HG03439 (cell line): ENCODE measurements at regions not wholly inside any gene's neighbourhood (a gene's known extent, or its start where the extent isn't known, plus 50 kb on each side); places are given as distances from the start of the nearest gene placed in this dataset.
"Not testable (repeated sequence)": the region's sequence is repeated elsewhere in the genome, so short reads cannot be mapped to it uniquely, and the experiment has no call there.

Experiments
- ATAC-seq: cut with Tn5 transposase; IDR thresholded peaks from one replicate; pipeline ENCODE4 v1.9.1; 2021; ENCODE audit warnings: mild to moderate bottlenecking, moderate library complexity; ENCODE audit not compliant: unreplicated experiment

- ATAC-seq, result no peak
Observed at GRCh38 chr20:53891306-53891894, 179.0 kb downstream of the BCAS1 start.

DNA sequence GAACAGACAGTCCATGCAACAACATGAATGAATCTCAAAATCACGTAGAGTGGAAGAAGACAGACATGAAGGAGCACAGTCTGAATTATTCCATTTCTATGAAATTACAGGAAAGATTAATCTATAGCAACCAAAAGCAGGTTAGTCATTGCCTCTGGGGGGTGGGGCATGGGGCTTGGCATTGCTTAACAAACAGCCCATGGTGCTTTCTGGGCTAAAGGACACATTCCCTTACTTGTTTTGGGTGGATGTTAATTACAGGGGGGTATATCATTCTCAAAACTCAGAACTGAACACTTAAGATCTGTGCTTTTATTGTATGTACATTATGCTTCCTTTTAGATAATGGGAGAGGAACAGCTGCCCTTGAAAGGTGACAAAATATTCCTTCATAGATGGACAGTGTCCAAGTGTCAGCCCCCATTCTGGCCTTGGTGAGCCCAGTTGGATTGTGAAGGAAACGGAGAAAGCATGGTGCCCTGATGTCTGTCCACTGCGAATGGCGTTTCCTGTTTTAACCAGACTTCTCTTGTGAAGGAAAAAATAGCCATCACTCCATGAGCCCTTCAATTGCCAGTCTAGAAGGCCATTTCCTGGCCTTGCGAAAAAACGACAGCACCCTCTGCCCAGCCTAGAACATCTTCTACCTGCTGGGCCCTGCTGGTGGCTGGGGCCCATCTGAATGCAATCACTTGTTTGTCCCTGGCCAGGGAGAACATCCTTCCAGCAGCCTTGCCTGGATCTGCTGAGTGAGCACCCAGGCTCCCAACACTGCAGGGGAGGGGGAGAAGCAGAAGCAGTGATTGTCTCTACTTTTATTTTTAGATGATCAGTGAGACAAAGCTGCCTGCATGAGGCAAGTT lies 179.7 kb downstream of the BCAS1 start:
- no peak for ATAC-seq

- no peak for ATAC-seq
Observed at GRCh38 chr20:53889411-53890148, 180.8 kb downstream of the BCAS1 start.

DNA sequence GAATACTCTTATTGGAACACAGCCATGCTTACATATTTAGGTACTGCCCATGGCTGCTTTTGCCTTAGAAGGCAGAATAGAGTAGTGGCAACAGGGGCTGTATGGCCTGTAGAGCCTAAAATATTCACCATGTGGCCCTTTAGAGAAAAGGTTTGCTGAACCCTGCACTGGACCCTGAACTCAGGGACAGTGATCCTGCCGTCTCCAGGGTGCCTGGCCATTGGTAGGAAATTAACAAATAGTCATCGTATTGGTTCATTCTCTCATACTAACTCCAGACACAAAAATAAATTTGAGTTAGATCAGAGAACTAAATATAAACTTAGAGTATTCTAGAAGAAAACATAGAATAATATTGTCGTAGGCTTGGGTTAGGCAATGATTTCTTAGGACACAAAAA lies 181.4 kb downstream of the BCAS1 start:
- ATAC-seq, result no peak

- ATAC-seq, result no peak
Observed at GRCh38 chr20:53888510-53888909, 181.9 kb downstream of the BCAS1 start.

GRCh38 chr20:53887973-53888372 lies 182.4 kb downstream of the BCAS1 start:
- no peak for ATAC-seq

GRCh38 chr20:53884859-53885541 lies 185.4 kb downstream of the BCAS1 start:
- ATAC-seq, result no peak

DNA sequence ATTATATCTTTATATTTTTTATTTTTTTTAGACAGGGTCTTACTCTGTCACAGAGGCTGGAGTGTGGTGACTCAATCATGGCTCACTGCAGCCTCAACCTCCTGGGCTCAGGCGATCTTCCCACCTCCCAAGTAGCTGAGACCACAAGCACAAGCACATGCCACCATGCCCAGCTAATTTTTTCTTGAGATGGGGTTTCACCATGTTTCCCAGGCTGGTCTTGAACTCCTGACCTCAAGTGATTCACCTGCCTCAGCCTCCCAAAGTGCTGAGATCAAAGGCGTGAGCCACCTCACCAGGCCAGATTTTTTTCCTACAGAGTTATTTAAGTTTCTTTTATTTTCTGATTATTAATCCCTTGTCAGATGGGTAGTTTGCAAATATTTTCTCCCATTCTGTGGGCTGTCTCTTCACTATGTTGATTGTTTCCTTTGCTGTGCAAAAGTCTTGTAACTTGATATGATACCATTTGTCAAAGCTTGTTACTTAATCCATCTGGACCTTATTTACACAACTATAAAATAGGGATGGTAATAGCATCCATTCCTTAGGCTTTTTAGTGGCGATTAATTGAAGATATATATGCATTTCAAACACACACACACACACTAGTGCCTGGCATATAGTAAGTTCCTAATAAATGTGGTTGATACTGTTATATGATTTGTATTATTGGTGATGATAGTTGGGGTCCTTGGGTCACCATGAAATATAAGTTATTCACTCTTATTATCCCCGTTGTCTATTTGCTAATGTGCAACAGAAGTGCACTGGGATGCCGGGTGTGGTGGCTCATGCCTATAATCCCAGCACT lies 187.1 kb downstream of the BCAS1 start:
- no peak for ATAC-seq

- ATAC-seq, result not testable (repeated sequence)
Observed at GRCh38 chr20:53882438-53882986, 187.9 kb downstream of the BCAS1 start.

- no peak for ATAC-seq
Observed at GRCh38 chr20:53881362-53881761, 189.0 kb downstream of the BCAS1 start.

DNA sequence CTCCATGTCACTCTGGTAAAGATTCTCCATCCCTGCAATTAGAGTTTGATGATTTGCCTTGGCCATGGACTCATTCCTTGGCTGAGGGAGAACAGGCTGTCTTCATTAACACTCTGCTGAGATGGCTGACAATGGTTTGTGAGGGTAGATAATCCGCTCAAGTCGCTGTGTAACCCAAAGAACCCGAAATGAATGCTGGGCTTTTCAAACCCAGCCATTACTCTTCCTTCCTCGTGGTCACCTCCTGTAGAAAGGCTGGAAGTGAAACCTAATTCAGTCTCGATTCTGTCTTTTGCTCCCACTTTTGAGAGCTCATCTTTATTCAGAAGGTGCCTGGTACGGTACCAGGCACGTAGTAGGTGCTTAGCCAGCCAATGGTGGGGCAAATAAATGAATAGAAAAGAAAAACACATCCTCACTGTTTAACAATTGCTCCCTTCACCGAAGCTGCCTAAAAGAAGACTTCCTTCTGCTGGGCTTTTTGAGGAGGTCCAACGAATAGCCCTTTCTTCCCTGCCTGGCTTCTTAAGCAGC lies 190.2 kb downstream of the BCAS1 start:
- ATAC-seq, result no peak

GRCh38 chr20:53879048-53879684 lies 191.2 kb downstream of the BCAS1 start:
- no peak for ATAC-seq

DNA sequence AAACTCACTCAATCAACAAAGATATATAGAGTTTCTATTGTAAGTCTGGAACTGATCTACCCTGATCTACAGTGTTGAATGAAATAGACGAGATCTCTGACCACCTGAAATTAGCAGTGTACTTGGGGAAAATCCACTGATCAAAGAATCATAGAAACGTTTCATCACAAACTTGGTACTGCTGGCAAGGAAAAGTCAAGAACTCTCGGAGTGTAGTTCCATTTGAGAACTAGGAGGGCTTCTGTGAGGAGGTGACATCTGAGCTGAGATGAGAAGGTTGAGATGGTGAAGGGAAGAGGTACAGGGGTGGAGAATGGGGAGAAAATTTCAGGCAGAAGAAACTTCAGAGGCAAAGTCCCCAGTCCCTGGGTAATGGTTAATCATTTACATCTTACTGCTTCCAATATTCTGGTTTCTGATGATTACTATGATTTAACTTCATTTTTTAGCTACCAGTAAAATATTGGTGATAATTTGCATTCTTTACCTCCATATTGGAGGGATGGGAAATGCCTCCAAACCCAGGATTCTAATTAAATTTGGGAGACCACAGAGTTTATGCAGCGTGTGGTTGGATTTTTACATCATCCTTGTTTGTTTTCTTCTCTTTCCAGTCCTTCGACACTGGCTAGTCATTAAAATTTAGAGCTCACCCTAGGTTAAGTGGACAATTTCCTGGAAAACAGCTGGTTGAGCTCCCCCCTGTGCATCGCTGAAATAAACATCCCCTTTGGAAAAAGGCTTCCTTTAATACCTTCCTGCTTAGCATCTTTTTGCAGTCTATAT lies 191.9 kb downstream of the BCAS1 start:
- ATAC-seq, result no peak

- ATAC-seq, result no peak
Observed at GRCh38 chr20:53876956-53877355, 193.4 kb downstream of the BCAS1 start.

- no peak for ATAC-seq
Observed at GRCh38 chr20:53876470-53876869, 193.9 kb downstream of the BCAS1 start.

DNA sequence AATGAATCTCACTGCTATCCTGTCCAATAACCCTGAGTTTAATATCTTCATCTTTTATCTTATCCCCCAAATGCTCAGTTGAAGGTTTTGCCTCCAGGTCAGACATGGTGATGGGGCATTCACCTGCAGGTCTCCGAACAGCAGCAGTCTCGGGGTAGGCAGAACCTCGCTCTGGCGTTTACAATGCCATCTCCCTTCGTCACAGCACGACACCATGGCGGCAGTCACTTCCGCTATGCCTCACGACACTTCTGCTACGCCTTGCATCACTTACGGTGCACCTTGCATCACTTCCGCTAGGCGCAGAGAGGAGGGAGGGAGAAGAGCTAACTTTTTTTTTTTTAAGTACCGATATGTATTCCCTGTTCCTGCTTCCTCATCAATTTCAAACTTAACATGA lies 194.9 kb downstream of the BCAS1 start:
- no peak for ATAC-seq

DNA sequence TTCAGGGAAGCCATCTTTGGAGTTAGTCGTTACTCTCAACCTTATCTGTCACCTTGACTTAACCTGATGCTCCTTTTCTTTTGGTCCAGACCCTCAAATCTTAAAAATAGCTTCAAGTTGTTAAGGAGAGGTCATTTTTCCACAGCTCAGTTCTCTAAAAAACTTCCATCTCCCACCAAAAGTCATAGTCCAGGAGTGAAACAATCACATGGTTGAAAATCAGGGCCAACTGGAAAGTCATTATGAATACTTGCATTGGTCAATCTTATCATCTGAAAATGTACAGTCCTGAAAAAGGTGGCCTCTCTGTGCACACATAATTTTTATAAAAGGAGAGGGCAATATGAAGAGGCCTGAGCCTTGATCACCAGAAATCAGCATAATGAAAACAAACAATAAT lies 195.7 kb downstream of the BCAS1 start:
- ATAC-seq, result no peak

DNA sequence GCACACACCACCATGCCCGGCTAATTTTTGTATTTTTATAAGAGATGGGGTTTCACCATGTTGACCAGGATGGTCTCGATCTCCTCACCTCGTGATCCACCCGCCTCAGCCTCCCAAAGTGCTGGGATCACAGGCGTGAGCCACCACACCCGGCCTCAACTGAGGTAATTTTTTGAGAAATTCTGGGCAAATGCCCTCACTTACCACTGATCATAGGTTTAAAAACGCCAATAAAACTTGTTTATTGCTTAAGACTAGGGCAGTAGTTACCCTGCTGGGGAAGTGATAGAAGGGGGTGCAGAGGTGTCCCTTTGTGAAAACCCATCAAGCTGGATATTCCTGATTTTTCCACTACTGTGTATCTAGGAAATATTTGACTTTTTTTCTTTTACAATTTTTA lies 196.3 kb downstream of the BCAS1 start:
- no peak for ATAC-seq

- no peak for ATAC-seq
Observed at GRCh38 chr20:53873230-53873604, 197.2 kb downstream of the BCAS1 start.
